ENCODE measurements at regions not wholly inside any gene's neighbourhood (a gene's known extent, or its start where the extent isn't known, plus 50 kb on each side); places are given as distances from the start of the nearest gene placed in this dataset.

- no peak for DNase-seq (ENCODE audit: low spot score)
Observed at GRCh38 chr3:127136024-127136600, 56.8 kb upstream of the PRR23E start.

- DNase-seq (ENCODE audit: low spot score), result no peak
Observed at GRCh38 chr3:127136706-127137105, 56.2 kb upstream of the PRR23E start.

- DNase-seq (ENCODE audit: low spot score), result no peak
Observed at GRCh38 chr3:127137113-127137512, 55.8 kb upstream of the PRR23E start.

GRCh38 chr3:127137757-127138536, 55.0 kb upstream of the PRR23E start:
- DNase-seq (ENCODE audit: low spot score), result no peak

GRCh38 chr3:127139601-127140500, 53.1 kb upstream of the PRR23E start:
- DNase-seq (ENCODE audit: low spot score), result no peak

GRCh38 chr3:127140501-127141460, 52.1 kb upstream of the PRR23E start:
- DNase-seq (ENCODE audit: low spot score), result no peak

GRCh38 chr3:127141921-127142730, 50.8 kb upstream of the PRR23E start:
- no peak for DNase-seq (ENCODE audit: low spot score)

Data from hematopoietic multipotent progenitor cell treated with erythropoietin and hydrocortisone succinate and interleukin-3 and kit ligand, for 15 days (in vitro differentiated cells).